HG02981 (cell line): ENCODE measurements at regions not wholly inside any gene's neighbourhood (a gene's known extent, or its start where the extent isn't known, plus 50 kb on each side); places are given as distances from the start of the nearest gene placed in this dataset.
"Not testable (repeated sequence)": the region's sequence is repeated elsewhere in the genome, so short reads cannot be mapped to it uniquely, and the experiment has no call there.

Experiments
- ATAC-seq: cut with Tn5 transposase; IDR thresholded peaks from one replicate; pipeline ENCODE4 v1.9.1; 2021; ENCODE audit warnings: mild to moderate bottlenecking, moderate library complexity; ENCODE audit not compliant: unreplicated experiment

DNA sequence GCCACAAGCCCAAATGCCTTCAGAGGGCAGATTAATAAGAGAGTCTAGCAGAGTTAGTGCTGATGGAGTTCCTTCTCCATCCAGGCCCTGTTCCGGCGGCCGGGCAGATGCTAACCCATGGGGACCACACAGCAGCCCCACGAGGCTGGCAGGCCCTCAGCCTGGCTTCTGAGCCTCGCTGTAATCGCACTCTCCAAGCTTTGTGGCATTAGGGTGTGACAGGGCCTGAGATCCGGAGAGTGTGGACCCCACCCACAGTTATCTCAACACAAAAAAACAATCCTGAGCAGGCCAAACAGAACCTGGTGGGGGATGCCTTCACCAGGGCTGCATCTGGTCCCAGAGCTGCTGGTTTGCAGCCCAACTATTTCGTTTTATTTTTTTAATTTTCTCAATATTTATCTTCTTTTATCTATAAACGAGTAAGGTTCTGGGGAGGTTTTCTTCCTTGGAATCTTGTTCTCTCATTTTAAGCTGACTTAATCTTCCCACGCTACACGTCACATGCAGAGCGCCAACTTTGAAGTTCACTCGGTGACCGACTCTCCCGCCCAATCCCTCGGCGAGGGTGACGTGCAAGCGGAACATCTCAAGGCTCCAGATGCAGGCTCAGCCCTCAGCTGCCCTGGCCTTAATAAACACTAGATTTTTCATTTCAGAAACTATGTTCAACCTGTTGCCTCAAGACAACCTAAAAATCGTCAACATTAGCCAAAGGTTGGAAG lies 372.4 kb downstream of the BCL2L11 start:
- ATAC-seq = not testable (repeated sequence)

DNA sequence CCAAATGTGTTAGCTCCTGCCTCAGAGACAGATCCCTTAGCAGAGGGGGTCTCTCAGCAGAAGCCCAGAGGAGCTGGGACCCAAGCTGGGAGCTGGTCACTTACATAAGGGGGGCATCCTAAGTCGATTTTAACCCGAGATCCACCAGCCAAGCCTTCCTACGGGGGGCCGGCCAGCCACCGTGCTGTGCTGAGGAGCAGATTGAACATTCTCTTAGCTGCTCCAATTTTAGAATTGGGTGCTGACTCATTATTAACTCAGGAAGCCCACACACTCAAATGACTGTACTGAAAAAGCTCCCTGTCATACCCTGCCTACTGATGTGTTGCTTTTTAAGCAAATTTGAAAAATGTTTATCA lies 373.0 kb downstream of the BCL2L11 start:
- peak; percentile 79 for ATAC-seq

DNA sequence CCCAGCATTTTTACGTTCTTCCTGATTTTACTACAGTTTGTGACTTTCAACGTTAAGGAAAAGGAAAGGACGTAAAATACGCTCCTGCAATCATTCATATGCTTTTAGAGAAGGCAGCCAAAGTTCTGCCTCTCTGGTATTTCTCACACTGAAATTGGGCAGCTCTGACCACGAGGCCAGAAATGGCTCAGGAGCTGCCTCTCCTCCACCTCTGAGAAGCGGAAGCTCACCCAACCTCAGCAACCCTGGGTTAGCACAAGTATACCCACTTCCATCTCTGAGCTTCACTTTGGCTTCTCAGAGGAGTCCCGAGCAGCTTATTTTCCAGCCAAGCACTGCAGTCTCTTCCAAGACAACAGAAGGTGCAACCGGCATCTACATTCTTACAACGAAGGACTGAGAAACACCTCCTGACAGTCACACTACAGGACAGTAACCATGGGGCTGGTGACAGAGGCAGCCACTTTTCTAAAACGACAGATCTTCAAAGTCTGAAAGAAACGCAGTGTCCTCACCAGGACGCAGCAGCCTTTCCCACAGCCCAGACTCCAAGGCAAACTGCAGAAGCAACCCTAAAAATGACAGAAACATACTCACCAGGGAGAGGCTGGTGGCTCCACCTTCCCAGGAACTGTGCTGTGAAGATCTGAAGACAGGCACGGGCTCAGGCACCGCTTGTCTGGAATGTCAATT lies 373.7 kb downstream of the BCL2L11 start:
- not testable (repeated sequence) for ATAC-seq

DNA sequence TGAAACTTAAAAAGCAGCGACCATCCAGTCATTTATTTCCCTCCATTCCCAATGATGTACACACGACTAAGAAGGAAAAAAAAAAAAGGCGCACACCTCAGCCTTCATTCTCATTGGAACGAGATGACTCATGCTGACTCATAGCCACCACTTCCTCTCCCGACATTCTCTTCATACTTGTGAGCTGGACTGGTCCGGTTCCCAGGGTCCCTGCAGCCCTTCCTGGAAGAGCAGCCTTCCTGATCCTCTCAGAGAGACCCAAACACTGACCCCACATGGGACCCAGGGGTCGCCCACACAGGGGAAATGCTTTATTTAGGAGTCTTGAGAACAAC lies 374.2 kb downstream of the BCL2L11 start:
- peak; percentile 51 for ATAC-seq

DNA sequence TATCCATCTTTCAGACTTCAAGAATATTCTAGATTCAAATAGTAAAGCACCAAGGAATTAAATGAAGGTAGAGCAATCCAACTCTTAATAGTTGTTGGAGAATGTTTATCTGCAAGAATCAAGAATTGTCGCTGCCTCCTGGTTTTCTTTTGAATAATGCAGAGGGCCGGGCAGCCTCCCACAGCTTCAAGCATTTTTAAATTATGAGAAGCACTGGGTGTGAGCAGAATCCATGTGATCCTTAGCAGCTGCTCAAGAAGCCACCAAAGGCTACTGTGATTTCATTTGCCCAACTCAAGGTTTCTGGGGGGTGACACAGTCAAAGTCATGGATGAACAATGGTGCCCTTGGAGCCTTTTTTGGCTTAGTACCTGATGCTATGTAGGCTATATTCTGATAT lies 374.9 kb downstream of the BCL2L11 start:
- ATAC-seq = not testable (repeated sequence)

DNA sequence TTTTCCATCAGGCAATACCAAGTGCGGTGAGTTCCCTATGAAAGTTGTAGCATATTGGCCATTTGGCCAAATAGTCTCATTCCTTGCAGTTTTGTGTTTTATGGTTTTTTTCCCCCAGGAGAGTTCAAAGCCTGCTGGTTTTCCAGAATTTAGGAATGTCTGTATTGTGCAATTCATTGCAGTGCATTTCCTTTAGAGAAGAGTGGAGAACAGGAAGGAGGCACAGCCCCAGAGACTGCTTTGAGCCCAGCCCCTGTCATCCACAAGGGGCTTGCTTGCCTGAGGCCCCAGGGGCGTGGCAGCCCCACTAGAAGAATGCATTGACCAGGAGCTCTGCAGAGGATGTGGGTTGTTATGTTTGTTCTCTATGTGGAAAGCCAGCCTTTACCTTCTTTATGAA lies 375.5 kb downstream of the BCL2L11 start:
- not testable (repeated sequence) for ATAC-seq

DNA sequence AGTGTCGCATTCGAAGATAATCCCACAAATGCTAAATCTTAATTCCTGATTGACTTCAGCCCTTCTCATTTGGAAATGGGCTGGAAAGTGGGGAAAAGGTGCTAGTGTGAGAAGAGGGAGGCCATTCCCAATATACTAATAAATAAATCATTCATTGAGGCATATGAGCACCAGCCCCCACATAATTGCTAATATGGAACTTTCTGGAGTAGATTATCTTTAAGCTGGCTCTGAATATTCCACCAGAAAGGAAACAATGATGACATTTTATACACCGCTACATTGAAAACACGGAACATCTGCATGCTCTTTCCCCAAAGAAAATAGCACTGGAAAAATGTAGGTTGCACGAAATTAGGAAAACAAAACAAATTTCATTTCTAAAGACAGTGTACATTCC lies 376.1 kb downstream of the BCL2L11 start:
- not testable (repeated sequence) for ATAC-seq

DNA sequence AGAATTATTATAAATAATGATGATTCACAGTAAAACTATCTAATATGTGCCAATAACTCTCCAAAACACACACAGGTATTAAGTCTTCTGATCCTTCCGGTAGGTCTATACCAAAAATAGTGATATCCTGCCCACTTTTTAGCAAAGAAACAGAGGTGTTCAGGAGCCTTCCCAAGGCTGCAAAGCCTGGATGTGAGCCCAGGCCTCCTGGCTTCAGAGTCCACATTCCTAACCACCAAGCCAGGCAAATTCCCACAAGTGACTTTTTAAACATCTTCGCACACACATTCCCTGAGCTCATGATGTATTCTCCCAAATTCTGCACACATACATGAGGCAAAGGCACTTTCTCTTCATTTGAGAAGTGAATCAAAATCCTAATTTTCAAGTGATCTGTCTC lies 376.6 kb downstream of the BCL2L11 start:
- not testable (repeated sequence) for ATAC-seq

DNA sequence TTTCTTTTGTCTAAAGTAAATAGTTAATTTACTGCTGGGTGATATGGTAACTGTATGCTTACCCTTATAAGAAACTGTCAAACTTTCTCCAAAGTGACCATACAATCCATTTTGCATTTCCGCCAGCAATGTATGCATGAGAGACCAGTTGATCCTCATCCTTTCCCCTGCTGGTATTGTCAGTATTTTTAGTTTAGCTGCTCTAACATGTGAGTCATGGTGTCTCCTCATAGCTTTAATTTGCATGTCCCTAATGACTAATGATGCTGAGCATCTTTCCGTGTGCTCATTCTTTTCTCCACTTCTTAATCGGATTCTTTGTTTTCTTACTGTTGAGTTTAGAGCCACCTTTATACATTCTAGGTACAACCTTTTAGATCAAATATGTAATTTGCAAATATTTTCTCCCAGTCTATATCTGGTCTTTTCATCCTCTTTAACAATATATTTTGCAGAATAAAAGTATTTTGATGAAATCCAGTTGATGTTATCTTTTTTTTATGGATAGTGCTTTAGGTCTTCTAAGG lies 379.9 kb downstream of the BCL2L11 start:
- not testable (repeated sequence) for ATAC-seq

DNA sequence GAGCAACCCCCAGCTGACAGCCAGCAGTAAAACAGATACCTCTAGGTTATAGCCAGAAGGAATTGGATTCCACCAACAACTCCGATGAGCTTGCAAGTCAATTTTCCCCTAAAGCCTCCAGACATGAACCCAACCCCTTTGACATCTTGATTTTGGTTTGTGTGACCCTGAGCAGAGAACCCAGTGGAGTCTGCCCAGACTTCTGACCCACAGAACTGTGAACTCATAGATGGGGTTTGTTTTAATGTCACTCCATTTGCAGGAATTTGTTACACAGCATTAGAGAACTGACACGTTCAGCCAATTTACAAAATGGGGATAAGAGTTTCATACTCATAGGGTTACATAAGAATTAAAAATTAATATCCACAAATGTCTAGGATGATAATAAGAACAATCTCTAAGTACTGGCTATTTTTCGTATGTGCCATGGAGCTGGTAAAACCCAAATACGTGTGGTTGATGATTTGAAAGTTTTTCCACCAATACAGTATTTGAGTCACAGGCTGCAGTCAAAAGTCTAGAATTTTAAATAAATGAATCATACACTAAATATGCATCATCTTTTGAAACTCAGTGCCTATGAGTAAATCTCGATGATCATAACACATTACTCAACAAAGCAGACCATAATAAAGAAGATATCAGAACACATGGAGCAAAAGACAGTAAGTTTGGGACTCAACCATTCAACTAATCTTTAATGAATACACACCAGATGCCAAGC lies 380.0 kb downstream of the ANAPC1 start:
- ATAC-seq = not testable (repeated sequence)

DNA sequence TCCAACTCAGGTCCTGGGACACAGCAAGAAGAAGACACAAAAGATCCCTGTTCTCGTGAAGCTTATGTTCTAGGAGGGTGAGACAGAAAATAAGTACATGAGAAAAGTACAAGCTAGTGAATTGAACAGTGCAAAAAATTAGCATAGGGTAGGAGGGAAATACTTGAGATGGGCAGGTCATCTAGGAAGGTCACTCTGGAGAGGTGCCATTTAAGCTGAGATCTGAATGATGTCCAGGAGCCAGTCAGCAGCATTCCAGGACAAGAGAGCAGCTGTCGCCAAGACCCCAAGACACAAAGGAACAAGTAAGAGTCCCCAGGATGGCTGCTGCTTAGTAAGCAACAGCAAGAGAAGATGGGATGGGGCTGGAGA lies 379.4 kb downstream of the ANAPC1 start:
- not testable (repeated sequence) for ATAC-seq

DNA sequence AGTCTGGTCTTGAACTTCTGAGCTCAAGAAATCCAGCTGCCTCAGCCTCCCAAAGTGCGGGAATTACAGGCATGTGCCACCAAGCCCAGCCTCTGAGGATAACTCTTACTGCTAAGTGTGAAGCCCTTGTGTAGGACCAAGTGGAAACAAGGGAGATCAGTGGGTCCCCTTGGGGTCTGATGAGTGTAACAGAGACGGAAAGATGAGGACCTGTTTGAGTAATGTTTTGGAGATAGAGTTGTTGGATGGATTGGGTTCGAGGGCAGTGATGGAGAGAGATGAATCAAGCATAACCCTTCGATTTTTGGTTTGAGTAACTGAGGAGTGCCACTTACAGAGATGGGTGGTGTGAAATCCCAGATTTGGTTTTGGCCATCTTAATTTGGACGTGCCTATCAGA lies 378.7 kb downstream of the ANAPC1 start:
- not testable (repeated sequence) for ATAC-seq

DNA sequence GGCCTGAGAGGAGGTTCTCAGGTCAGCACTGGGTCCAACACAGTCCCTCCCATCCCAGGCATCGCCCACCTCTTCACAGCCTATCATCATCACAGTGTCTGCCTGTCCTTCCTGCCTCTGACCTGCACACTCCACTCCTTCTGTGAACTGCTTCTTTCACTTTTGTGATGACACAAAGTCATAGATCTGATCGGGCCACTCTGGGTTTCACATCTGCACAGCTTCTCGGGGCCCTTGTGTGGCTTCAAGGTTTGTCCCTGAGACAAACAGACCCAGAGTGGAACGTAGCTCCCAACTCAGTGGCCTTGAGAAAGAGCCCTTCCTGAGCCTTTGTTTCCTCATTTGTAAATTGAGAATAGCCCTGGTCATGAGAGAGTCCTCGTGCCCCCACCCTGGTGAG lies 377.1 kb downstream of the ANAPC1 start:
- ATAC-seq = peak; percentile 96

DNA sequence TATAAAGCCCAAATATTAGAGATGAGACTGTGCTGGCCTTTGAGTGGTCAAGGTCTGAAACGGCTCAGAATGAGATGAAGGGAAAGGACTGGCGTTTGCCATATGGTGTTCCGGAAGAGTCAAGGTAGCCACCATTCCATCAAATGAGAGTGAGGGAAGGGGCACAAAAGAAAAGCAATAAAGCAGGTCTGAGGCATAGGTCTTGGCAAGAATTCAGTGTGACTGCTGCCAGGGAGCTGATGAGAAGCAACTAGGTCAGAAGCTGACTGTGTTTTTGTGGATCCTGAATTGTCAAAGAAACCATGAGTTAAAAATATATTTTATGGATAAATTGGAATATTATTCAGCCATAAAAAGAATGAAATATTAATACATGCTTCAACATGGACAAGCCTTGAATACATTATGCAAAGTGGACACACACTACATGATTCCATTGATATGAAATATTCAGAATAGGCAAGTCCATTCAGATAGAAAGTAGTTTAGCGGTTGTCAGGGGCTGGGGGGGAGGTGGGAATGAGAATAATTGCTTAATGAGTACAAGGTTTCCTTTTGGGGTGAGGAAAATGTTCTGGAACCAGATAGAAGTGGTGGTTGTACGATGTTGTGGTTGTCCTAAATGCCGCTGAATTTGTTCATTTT lies 374.6 kb downstream of the ANAPC1 start:
- ATAC-seq = not testable (repeated sequence)

DNA sequence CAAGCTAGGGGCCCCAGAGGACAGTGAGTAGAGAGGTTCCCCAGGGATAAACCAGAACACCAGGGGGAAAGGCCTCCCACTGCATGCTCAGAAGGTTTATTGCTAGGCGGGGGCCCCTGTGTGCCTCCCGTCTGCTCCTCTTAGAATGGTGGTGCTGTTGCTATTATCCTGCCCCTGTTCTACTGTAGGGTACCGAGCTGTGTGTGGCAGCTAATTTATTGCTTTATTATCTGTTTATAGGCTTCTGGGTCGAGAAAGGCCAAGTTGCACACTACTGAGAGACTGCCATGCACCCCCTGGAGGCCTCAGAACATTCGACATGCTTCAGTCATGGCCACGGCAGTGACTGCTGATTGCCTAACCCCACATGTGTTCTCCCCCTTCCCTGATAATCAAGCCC lies 373.6 kb downstream of the ANAPC1 start:
- ATAC-seq = not testable (repeated sequence)

DNA sequence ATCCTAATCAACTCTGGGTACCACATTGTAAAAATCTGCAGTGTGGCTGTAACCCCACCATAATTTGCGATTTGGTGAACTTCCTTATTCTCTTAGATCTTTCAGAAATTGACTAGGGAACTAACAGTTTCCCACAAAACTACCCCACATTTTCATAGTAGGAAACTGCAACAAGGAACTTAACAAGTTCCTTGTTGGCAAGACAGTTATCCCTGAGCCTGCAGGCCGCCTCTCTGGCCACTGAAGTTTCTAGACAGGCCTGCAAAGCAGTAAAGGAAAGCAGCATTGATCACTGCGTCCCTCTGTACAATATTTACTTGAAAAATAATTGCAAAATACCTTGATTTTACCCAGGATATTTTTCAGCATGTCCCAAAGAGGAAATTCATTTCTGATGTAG lies 372.9 kb downstream of the ANAPC1 start:
- ATAC-seq = not testable (repeated sequence)

DNA sequence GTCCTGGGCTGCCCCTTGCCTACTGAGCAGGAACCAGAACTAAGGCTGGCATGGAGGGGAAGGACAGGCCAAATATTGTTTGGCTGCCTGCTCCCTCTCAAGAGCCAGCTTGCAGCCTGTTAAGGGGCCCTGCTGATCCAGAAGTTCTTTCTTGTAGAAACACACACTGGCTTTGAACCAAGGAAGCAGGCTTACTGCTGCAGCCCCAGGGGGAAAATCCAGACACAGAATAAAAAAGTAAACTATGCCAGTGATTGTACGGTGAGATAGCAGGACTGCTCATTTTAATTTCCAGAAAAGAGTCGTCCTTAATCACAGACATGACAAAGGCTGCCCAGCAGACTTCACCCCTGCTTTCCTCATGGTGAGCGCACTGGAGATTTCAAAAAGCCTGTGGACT lies 371.6 kb downstream of the ANAPC1 start:
- not testable (repeated sequence) for ATAC-seq

DNA sequence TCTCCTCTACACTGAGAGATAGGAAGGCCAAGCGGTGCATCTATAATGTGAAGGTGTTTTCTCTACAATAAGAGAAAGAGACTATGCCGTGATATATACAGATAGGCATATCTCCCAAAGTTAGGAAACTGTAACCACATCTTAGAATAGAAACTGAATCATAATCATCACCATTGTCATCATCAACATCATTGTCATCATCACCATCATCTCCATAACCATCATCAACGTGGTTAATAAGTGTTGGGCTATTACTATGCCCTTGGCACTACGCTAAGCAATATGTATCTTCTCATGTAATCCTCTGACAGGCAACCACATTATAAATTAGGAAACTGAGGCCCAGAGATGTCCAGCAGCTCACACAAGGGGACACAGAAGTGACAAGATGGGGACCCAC lies 369.9 kb downstream of the ANAPC1 start:
- ATAC-seq = not testable (repeated sequence)

DNA sequence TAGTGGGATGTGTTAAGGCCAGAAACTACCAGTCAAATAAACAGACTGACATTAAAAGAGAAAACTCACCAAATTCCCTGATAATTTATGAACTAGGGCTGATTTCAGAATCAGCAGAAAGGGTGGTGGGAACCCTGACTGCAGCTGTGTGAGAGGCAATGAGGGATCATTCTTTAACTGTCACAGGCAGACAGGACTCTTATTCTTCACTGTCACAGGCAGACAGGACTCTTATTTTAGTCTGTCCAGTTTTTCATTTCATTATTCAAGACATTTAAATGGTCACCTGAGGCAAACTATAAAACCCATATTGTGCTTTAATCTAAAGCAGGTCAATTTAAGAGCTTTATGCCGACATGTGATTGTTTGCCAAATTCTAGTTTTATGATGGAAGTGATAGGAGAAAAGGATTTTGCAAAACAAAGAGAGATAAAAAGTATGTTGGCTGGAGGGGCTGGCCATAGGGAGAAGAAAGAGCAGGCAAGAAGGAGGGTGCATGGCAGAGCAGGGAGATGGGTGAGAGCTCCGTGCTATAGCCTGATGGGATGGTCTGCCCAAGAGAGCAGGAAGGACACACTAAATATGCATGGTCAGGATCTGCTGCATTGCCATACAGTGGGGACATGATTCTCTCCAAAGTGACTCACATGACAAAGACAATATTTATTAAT lies 366.8 kb downstream of the ANAPC1 start:
- ATAC-seq = not testable (repeated sequence)

DNA sequence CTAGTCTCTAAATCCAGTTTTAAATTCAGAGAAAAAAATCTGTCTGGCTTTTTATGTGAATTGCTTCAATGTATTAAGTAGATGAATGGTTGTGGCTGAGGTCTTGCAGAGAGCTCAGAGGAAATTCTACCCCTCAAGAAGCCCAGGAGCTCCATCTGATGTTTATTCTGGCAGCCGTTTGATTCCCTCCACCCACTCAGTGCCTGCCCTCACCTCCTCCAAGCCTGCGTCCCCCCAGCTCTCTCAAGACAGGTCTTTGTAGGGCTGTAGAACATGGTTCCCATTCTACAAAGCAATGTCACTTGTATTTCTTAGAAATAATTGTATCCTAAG lies 366.3 kb downstream of the ANAPC1 start:
- ATAC-seq = not testable (repeated sequence)

DNA sequence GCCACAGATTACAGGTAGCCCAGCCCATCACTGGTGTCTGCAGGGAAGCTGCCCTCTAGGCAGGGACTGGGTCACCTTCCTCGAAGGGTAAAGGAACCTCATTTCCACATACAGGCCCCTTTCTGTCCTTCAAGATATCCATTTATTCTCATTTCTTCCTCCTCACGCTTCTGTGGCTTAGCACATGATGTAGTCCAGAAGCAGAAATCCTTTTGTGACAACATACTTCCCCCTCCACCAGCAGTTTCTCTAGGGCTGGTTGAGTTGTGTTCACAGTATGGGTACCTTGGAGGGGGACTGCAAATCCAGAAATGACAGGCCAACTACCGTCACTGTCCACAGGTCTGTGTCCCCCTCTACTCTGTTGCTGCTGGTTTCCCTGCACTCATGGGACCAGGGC lies 364.9 kb downstream of the ANAPC1 start:
- no peak for ATAC-seq
